GDM1 (cell line): ENCODE measurements at regions not wholly inside any gene's neighbourhood (a gene's known extent, or its start where the extent isn't known, plus 50 kb on each side); places are given as distances from the start of the nearest gene placed in this dataset.

Experiments
- DNase-seq: peaks from one replicate; lab custom pipeline; 2025; lab: John Stamatoyannopoulos, UW

DNA sequence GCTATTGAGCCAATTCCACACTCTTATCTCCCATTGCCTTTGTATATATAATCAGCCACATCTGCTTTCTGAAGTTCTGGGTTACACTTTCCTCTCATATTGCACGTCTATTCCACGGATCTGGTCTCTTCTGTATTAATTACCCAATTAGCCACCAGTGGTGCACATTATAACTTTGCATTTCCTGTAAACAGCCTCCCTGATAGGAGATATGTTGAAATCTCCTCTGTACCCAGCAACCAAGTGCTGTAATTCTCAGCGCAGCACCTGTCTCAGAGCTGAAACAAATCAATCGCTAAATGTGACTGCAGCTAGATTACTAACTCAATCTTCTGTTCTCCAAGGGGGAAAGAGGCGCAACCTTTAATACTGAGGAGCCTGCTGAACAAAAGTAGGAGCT lies 326.4 kb downstream of the SLITRK2 start:
- no peak for DNase-seq

DNA sequence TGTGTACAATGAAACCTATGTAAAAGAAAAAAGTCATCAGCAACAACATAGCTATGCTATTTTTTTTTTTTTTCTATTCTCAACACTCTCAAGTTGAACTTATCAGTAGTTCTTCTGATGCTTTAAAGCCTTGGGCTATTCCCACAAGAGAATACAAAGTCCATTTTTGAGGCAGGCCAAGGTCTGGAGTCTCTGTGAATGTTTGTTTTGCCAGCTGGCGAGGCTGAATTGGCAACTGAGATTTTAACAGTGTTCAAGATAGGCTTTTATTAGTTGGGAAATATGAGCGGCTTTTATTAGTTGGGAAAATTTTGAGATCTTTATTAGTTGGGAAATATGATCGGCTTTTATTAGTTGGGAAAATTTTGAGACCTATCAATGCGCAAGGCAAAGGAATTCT lies 336.6 kb downstream of the SLITRK2 start:
- DNase-seq = no peak

- no peak for DNase-seq
These were observed 343.0 kb downstream of the SLITRK2 start for GRCh38 chrX:146160443-146161203.

- no peak for DNase-seq
These were observed 356.1 kb downstream of the SLITRK2 start for GRCh38 chrX:146173742-146174141.

DNA sequence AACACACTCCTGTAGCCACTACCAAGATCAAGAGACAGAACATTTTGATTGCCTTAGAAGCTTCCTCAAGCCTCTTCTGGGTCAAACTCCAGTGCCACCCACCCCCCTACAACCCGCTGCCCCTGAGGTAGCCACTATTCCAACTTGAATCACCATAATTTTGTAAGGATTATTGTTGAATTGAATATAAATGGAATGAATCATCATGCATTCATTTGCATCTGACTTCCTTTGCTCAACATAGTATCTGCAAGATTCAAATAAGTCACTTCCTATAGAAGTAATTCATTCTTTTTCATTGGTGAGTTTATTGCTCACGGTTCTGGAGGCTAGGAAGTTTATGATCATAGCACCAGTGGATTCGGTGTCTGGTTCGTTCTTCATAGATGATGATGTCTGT lies 364.2 kb downstream of the SLITRK2 start:
- no peak for DNase-seq

DNA sequence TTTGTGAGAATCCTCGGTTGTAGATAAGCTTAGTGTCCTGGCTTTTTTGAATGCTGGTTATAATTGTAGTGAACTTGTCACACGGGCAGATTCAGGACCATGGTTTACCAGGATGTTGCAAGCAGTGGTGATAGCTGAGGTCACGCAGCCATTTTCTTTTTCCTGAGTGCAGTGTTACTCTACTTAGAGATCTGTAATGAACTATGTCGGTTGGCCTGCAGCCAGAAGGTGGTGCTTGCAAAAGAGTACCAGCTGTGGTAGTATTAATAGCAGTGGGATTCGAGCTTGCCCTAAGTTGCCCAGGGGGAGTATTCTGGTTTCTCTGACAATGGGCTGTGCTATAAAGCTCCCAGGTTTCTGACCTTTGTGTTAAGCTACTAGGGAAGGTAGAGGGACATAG lies 368.9 kb downstream of the SLITRK2 start:
- DNase-seq = no peak

DNA sequence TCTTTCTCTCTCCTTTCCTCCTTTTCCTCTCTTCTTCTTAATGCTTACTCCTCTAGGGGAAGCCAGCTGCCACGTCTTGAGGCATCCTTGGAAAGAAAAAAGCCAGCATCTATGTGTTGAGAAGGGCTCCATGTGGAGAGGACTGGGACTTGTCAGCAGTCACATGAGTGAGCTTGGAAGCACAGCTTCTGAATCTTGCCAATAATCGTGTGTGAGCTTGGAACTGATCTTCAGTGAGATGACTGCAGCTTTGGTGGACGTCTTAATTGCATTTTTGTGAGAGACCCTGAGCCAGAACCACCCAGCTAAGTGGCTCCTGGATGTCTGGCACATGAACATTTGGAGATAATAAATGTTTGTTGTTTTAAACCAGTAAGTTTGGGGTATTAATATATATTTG lies 371.7 kb downstream of the SLITRK2 start:
- no peak for DNase-seq

DNA sequence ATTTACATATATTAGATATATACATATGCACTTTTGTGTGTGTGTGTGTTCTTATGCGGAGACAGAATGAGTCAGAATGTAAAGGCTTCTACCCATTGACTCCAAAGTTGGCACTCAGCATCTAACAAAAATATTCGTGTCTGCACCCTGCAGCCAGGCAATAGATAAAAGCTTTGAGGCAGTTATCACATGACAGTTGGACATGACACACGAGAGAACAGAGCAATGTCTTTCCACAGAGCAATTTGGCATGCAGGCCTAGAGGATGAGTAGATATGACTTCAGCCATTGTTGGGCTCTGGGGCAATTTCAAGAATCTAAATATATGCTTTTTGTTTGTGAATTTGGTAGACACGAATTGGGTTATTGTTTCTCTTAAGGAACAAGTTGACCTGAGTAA lies 391.2 kb downstream of the SLITRK2 start:
- DNase-seq = no peak

- no peak for DNase-seq
These were observed 406.8 kb downstream of the SLITRK2 start for GRCh38 chrX:146224442-146224841.

GRCh38 chrX:146238173-146238572 lies 420.5 kb downstream of the SLITRK2 start:
- DNase-seq = no peak

DNA sequence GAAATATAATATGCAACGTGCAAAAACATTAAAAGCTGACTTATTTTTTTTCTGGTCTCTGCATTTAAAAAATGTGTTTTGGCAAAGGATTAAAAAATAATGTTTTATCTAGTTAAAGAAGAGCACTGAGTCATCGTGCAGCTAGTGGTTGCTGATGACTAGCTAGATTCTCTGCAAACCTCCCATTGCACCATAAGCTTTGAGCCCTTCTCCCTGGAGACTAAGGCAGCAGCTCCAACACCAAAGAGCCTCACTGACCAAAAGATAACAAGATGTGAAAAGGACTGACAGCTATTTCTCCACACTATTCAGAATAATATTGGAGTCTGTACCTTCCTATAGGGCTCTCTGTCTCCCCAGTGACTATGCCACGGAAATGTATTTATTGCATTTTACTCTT lies 424.3 kb downstream of the SLITRK2 start:
- no peak for DNase-seq

GRCh38 chrX:146243041-146243440 lies 425.4 kb downstream of the SLITRK2 start:
- no peak for DNase-seq

- no peak for DNase-seq
These were observed 441.6 kb downstream of the SLITRK2 start for GRCh38 chrX:146259207-146259606.

DNA sequence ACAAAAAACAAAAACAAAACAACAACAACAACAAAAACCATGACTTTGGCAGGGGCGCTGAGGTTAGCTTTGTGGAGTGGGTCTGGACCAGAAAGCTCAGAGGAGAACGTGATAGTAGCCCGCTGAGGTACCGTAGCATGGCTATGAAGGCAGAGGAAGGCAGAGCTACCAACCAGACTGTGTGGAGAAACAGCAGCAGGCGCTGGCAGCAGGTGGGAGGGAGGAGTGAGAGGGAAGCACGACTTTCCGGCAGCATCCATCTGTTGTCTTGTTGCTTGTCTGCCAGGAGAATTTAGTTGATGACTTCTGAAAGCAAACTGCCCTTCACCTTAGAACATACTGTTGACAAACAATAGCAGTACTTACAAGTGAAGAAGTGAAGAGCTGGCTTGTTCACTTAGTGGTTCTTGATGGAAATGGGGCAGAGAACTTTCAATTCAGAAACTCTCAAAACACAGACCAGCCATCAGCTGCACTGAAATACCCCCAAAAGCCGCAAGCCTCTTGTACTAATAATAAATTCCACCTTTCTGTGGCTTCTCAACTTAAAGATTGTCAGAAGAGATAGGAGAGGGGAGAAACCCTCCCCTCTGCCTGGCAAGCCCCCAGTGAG lies 447.2 kb downstream of the SLITRK2 start:
- DNase-seq = no peak

GRCh38 chrX:146278381-146278780 lies 460.8 kb downstream of the SLITRK2 start:
- DNase-seq = peak; percentile 78
